ENCODE measurements at regions not wholly inside any gene's neighbourhood (a gene's known extent, or its start where the extent isn't known, plus 50 kb on each side); places are given as distances from the start of the nearest gene placed in this dataset.
A peak's percentile ranks its signal among the peaks of the same experiment; 100 is the strongest.
"Not testable (repeated sequence)": the region's sequence is repeated elsewhere in the genome, so short reads cannot be mapped to it uniquely, and the experiment has no call there.

DNA sequence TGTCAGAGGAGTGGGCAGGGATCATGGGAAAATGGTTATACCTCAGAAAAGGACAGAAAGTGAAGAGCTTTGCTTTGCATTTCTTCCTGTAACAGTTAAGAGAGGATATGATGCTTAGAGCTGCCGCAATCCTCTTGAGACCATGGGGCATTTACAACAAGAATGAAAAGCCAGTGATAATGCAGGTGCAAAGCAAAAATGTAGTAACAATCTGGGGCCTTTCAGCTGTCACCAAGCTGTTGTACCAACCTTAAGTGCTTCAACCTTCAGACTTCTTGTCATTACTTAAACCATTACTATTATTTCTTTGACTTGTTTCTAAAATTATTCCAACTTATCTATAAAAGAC, 1337.6 kb downstream of the RPIA start:
- DNase-seq; H3K4me2 ChIP-seq (replicated peaks; ENCODE audit: extremely low read depth, low read length, poor library complexity, severe bottlenecking); H3K27ac ChIP-seq (ENCODE audit: low read depth in 1 of 2, low read length in 2 of 2); intact Hi-C loops (cut with micrococcal nuclease); H3K4me3 Mint-ChIP-seq; H3K36me3 ChIP-seq (replicated peaks in 1 of 2; ENCODE audit: control insufficient read depth in 1 of 2, insufficient read depth in 2 of 2, low read length in 2 of 2); H4K20me1 ChIP-seq (ENCODE audit: insufficient read depth, low read length); H3K27ac Mint-ChIP-seq; H2AFZ ChIP-seq (ENCODE audit: insufficient read depth, low read depth, low read length, poor library complexity, severe bottlenecking); H3K9ac ChIP-seq (ENCODE audit: insufficient read depth, low read length, poor library complexity, severe bottlenecking); H3K27me3 ChIP-seq (ENCODE audit: control insufficient read depth in 2 of 2, insufficient read depth in 2 of 2, low read length in 2 of 2); H3K27me3 Mint-ChIP-seq (ENCODE audit: low read depth in 3 of 3); H3K36me3 Mint-ChIP-seq; H3K9me3 ChIP-seq (replicated peaks in 1 of 2; ENCODE audit: control insufficient read depth in 1 of 2, insufficient read depth in 1 of 2, low read length in 2 of 2); H3K79me2 ChIP-seq (ENCODE audit: insufficient read depth, low read length); H3K9me3 Mint-ChIP-seq; H3K4me3 ChIP-seq (replicated peaks in 1 of 3; ENCODE audit: low read depth in 2 of 3, low read length in 3 of 3): not testable (repeated sequence)
- WGBS (ENCODE audit: insufficient coverage), result no CpG with 5 or more reads among the region's 1 CpG
- peaks cover 17 to 30% of the 10 kb centered on the region in 2 donors for H3K4me1 ChIP-seq (ENCODE audit: control insufficient read depth in 1 of 2, insufficient read depth in 2 of 2, low read length in 2 of 2)
- H3K4me1 Mint-ChIP-seq, result peaks cover 29% of the 10 kb centered on the region

DNA sequence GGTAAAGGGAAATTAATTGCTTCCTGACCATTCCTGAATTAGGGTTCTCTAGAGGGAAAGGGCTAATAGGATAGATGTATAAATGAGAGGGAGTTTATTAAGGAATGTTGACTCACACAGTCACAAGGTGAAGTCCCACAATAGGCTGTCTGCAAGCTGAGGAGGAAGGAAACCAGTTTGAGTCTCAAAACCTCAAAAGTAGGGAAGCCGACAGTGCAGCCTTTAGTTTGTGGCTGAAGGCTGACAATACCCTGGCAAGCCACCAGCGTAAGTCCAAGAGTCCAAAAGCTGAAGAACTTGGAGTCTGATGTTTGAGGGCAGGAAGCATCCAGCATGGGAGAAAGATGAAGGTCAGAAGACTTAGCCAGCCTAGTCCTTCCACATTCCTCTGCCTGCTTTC, 1340.8 kb downstream of the RPIA start:
- intact Hi-C loops (cut with micrococcal nuclease); H3K9me3 Mint-ChIP-seq; H3K27ac ChIP-seq (ENCODE audit: low read depth in 1 of 2, low read length in 2 of 2); H3K4me2 ChIP-seq (replicated peaks; ENCODE audit: extremely low read depth, low read length, poor library complexity, severe bottlenecking); H3K9ac ChIP-seq (ENCODE audit: insufficient read depth, low read length, poor library complexity, severe bottlenecking); H3K27me3 Mint-ChIP-seq (ENCODE audit: low read depth in 3 of 3); H3K27ac Mint-ChIP-seq; H2AFZ ChIP-seq (ENCODE audit: insufficient read depth, low read depth, low read length, poor library complexity, severe bottlenecking); H3K4me3 ChIP-seq (replicated peaks in 1 of 3; ENCODE audit: low read depth in 2 of 3, low read length in 3 of 3); H3K9me3 ChIP-seq (replicated peaks in 1 of 2; ENCODE audit: control insufficient read depth in 1 of 2, insufficient read depth in 1 of 2, low read length in 2 of 2); H4K20me1 ChIP-seq (ENCODE audit: insufficient read depth, low read length); H3K79me2 ChIP-seq (ENCODE audit: insufficient read depth, low read length); H3K36me3 ChIP-seq (replicated peaks in 1 of 2; ENCODE audit: control insufficient read depth in 1 of 2, insufficient read depth in 2 of 2, low read length in 2 of 2); H3K27me3 ChIP-seq (ENCODE audit: control insufficient read depth in 2 of 2, insufficient read depth in 2 of 2, low read length in 2 of 2); H3K36me3 Mint-ChIP-seq: not testable (repeated sequence)
- DNase-seq, result peak; percentile 6 to 22 (median 7)
- H3K4me1 ChIP-seq (ENCODE audit: control insufficient read depth in 1 of 2, insufficient read depth in 2 of 2, low read length in 2 of 2), result peaks cover 17 to 30% of the 10 kb centered on the region in 2 donors
- Mint-ChIP-seq H3K4me3 (peak overlapping the region in 1 of 2 donors; percentile 48), H3K4me1 (peaks cover 29% of the 10 kb centered on the region)
- WGBS (ENCODE audit: insufficient coverage), result no CpG with 5 or more reads among the region's 2 CpGs

DNA sequence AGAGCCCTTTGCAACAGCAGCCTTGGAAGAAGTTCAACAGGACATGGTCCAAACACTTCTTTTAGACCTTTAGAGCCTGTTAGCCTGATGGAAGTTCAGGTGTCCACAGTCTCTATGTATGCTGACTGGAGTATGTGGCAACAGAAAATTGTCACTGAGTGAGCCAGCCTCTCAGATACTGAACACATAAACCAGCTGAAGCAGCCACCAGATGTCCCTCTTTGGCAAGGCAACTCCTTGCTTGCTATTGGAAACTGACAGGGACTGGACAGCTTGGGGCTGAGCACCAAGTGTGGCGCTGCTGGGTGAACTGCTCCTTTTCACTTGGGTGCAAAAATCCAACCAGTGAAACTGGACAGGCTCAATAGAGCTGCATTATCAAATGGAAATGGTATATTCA, 1344.9 kb downstream of the RPIA start:
- 75% methylated on average over 1 of the region's 1 CpG for WGBS (ENCODE audit: insufficient coverage)

DNA sequence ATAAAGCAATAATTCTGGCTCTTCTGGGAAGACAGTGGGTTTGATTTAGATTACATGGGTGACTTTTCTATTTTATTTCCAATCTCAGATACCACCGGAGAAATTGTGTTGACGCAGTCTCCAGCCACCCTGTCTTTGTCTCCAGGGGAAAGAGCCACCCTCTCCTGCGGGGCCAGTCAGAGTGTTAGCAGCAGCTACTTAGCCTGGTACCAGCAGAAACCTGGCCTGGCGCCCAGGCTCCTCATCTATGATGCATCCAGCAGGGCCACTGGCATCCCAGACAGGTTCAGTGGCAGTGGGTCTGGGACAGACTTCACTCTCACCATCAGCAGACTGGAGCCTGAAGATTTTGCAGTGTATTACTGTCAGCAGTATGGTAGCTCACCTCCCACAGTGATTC, 1347.6 kb downstream of the RPIA start:
- H3K36me3 ChIP-seq (replicated peaks in 1 of 2; ENCODE audit: control insufficient read depth in 1 of 2, insufficient read depth in 2 of 2, low read length in 2 of 2); H3K79me2 ChIP-seq (ENCODE audit: insufficient read depth, low read length); H3K4me2 ChIP-seq (replicated peaks; ENCODE audit: extremely low read depth, low read length, poor library complexity, severe bottlenecking); H3K4me3 ChIP-seq (replicated peaks in 1 of 3; ENCODE audit: low read depth in 2 of 3, low read length in 3 of 3); H3K9me3 Mint-ChIP-seq; H3K27ac Mint-ChIP-seq; H3K4me1 ChIP-seq (ENCODE audit: control insufficient read depth in 1 of 2, insufficient read depth in 2 of 2, low read length in 2 of 2); H3K36me3 Mint-ChIP-seq; H4K20me1 ChIP-seq (ENCODE audit: insufficient read depth, low read length); H3K9ac ChIP-seq (ENCODE audit: insufficient read depth, low read length, poor library complexity, severe bottlenecking); H3K9me3 ChIP-seq (replicated peaks in 1 of 2; ENCODE audit: control insufficient read depth in 1 of 2, insufficient read depth in 1 of 2, low read length in 2 of 2); H3K4me1 Mint-ChIP-seq; H3K27me3 ChIP-seq (ENCODE audit: control insufficient read depth in 2 of 2, insufficient read depth in 2 of 2, low read length in 2 of 2); H3K27ac ChIP-seq (ENCODE audit: low read depth in 1 of 2, low read length in 2 of 2); intact Hi-C loops (cut with micrococcal nuclease); H3K4me3 Mint-ChIP-seq; DNase-seq; H2AFZ ChIP-seq (ENCODE audit: insufficient read depth, low read depth, low read length, poor library complexity, severe bottlenecking); H3K27me3 Mint-ChIP-seq (ENCODE audit: low read depth in 3 of 3): not testable (repeated sequence)
- WGBS (ENCODE audit: insufficient coverage), result no CpG with 5 or more reads among the region's 4 CpGs

More for the DNA sequence above, 1344.9 kb downstream of the RPIA start:
- H3K79me2 ChIP-seq (ENCODE audit: insufficient read depth, low read length); H3K9me3 Mint-ChIP-seq; H3K36me3 ChIP-seq (replicated peaks in 1 of 2; ENCODE audit: control insufficient read depth in 1 of 2, insufficient read depth in 2 of 2, low read length in 2 of 2); H3K9me3 ChIP-seq (replicated peaks in 1 of 2; ENCODE audit: control insufficient read depth in 1 of 2, insufficient read depth in 1 of 2, low read length in 2 of 2); intact Hi-C loops (cut with micrococcal nuclease); H3K4me3 ChIP-seq (replicated peaks in 1 of 3; ENCODE audit: low read depth in 2 of 3, low read length in 3 of 3); H4K20me1 ChIP-seq (ENCODE audit: insufficient read depth, low read length); H3K27ac Mint-ChIP-seq; H3K9ac ChIP-seq (ENCODE audit: insufficient read depth, low read length, poor library complexity, severe bottlenecking); H3K36me3 Mint-ChIP-seq; H3K4me3 Mint-ChIP-seq; H3K4me2 ChIP-seq (replicated peaks; ENCODE audit: extremely low read depth, low read length, poor library complexity, severe bottlenecking); DNase-seq; H3K27me3 ChIP-seq (ENCODE audit: control insufficient read depth in 2 of 2, insufficient read depth in 2 of 2, low read length in 2 of 2); H3K27me3 Mint-ChIP-seq (ENCODE audit: low read depth in 3 of 3); H2AFZ ChIP-seq (ENCODE audit: insufficient read depth, low read depth, low read length, poor library complexity, severe bottlenecking); H3K27ac ChIP-seq (ENCODE audit: low read depth in 1 of 2, low read length in 2 of 2): not testable (repeated sequence)
- peaks cover 13% of the 10 kb centered on the region for H3K4me1 Mint-ChIP-seq
- H3K4me1 ChIP-seq (ENCODE audit: control insufficient read depth in 1 of 2, insufficient read depth in 2 of 2, low read length in 2 of 2), result peaks cover 7 to 11% of the 10 kb centered on the region in 2 donors

All from CD14-positive monocyte (primary cell).